GM12872 (cell line): ENCODE measurements at regions not wholly inside any gene's neighbourhood (a gene's known extent, or its start where the extent isn't known, plus 50 kb on each side); places are given as distances from the start of the nearest gene placed in this dataset.

ENCODE experiments used
- TF ChIP-seq, protein P1 (sequence below): IDR thresholded peaks from 3 replicates; pipeline ENCODE4 v1.5.1; 2011; ENCODE audit warnings: low read depth, mild to moderate bottlenecking, low read length, moderate library complexity; ENCODE audit not compliant: insufficient read depth

DNA sequence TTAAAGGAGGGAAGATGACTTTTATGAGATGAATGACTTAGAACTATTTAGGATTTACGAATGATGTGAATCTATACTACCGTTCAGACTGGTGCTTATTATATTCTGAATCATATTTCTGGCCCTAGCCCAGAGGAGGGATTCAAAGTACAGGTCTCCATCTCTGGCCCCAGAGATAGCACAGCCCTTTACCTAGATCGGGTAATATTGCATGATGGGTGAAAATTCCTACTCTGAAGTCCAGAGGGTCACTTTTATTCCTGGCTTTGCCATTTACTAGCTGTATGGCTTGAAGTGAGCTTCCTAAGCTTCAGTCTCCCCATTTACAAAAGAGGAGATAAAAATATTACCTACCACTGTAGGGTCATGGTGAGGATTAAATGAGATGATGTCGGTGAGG, 135.8 kb upstream of the OSR1 start:
- TF ChIP-seq, protein P1, sequence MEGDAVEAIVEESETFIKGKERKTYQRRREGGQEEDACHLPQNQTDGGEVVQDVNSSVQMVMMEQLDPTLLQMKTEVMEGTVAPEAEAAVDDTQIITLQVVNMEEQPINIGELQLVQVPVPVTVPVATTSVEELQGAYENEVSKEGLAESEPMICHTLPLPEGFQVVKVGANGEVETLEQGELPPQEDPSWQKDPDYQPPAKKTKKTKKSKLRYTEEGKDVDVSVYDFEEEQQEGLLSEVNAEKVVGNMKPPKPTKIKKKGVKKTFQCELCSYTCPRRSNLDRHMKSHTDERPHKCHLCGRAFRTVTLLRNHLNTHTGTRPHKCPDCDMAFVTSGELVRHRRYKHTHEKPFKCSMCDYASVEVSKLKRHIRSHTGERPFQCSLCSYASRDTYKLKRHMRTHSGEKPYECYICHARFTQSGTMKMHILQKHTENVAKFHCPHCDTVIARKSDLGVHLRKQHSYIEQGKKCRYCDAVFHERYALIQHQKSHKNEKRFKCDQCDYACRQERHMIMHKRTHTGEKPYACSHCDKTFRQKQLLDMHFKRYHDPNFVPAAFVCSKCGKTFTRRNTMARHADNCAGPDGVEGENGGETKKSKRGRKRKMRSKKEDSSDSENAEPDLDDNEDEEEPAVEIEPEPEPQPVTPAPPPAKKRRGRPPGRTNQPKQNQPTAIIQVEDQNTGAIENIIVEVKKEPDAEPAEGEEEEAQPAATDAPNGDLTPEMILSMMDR: no peak

DNA sequence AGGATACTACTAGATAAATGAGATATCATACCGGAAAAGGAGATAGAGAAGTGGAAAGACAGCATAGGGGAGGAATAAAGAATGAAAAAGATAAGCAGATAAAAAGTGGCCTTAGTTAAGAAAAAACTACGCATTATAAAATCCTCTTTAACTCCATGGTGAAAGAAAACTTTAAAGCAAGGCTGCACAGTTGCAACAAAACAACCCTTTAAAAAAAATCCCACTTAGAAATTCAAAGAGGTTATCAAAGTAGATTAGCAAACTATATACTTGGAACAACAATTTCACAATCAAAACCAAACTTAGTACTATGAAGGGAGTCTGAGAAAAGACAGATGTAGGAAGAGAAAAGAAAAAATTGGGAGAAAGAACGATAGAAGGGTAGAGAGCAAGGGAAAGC, 133.4 kb upstream of the OSR1 start:
- TF ChIP-seq, protein P1: no peak

DNA sequence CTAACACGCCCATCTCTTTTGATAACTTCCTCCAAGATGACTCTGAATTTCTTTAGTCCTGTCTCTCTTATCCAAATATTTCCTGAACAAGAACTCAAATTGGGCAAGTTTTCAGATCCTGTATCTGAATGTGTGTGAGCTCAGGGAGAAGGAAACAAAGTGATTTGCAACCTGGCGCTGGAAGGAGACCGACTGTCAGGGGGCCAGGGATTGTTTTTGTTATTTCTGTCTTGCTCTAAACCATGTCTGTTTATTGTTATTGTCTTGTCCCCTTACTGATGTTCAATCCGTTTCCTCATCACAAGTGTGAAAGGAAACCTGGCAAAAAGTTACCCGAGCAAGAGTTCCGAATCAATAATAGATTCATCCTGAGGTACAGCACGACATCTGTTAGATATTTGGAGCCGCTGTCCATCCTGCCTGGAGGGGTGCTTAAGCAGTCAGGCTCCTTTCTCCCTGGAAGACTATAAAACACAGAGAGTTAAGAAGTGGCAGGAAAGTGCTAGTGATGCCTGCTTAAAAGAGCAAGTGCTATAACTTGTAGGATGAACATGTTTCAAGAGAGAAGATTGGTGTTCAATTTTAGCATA, 132.5 kb upstream of the OSR1 start:
- TF ChIP-seq, protein P1: no peak

DNA sequence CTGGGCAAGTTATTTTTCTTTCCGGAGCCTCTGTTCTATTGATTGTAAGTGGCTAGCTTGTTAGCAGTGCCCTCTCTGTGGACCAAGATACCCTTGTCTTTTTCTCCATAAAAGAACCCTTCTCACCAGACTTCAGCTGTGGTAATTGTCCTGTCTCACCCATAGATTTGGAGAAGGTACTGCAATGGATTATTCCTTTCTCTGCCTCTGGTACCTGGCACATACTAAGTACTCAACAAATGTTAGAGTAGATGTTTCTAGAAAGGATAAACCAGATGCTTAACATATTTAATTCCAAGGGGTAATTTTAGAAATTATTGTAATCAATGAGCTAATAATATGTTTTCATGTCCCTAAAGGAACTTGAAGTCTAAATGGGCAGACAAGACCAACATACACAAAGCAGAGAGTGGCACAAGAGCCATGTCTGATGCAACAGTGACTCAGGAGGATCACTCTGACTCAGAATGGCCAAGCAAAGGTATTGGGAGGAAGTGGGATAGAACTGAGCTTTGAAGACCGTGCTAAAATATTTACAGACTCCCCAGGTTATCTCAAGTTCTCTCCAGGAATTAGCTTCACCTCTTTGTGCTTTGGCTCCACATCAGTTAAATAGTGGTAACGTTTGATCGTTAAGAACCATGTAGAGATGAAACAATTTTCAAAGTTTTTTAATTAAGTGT, 129.7 kb upstream of the OSR1 start:
- TF ChIP-seq, protein P1: no peak

DNA sequence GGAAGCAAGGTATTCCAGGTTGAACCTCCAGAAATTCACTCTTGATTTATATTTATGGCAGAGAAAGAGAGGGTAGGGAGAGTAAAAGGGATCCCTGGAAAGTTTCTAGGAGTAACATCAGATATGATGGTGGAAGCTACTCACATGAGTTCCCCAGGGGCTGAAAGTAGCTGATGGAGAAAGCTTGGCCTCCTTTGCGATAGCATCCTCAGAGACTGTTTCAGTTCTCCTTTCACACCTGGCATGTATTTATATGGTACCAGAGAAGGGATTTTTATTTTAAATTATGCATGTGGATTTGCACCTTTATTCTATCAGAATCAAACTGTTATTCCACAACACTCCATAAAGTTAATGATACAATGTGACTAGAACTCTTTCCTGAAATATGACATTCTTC, 126.3 kb upstream of the OSR1 start:
- TF ChIP-seq, protein P1: no peak

DNA sequence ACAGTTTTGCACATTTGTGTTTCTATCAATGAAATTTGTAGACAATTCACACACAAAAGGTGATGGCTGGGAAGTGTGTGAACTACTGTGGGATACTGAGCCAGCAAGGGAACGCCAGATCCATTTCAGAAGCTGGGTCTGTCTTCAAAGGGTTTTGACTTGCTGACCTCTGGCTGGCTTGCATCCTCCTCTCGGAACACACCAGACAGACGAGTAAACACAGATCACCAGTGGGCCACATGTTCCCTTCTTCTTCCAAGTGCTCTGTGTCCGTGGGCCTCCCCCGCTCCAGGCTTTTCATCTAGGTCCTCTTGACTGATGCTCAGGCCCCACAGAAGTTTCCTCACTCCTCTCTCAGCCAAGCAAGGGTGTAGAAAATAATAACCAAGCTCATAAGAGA, 122.2 kb upstream of the OSR1 start:
- TF ChIP-seq, protein P1: no peak

DNA sequence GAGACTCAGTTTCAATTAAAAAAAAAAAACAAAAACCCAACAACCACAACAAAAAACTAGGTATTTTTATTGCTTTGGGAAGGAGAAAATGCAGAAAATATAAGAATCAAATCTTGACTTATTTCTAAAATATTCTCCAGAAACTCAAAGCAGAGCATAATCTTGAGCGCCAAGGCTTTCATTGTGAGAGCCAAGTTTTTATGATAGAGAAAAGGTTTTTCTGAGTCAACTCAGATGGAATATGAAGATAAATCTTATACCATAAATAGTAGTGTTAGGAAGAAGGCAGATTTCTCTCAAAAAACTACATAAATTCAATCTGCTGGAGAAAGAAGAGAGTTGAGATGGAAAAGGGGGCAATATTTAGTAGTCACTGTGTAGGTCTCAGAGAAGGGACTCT, 121.2 kb upstream of the OSR1 start:
- TF ChIP-seq, protein P1: no peak
